ENCODE measurements at regions not wholly inside any gene's neighbourhood (a gene's known extent, or its start where the extent isn't known, plus 50 kb on each side); places are given as distances from the start of the nearest gene placed in this dataset.
"Not testable (repeated sequence)": the region's sequence is repeated elsewhere in the genome, so short reads cannot be mapped to it uniquely, and the experiment has no call there.

- DNase-seq: no peak
Observed at GRCh38 chr12:47610686-47611252, 95.1 kb downstream of the RPAP3 start.

DNA sequence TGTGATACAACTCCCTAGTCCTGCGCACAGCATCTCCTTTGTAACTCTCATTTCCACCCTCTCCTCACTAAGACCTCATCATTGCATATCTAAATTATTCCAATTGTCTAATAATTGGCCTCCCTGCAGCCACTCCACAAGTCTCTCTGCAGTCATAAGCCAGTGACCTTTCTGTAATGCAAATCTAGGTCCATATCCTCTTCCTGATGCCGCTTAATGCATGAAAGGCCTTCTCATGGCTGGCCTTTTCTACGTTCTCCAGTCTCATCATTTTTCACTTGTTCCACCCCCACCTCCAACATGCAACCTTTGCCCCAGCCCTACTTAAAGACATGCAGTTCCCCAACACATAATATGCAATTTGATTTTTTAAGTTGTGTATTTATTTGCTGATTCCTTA is 96.0 kb downstream of the RPAP3 start:
- no peak for DNase-seq

DNA sequence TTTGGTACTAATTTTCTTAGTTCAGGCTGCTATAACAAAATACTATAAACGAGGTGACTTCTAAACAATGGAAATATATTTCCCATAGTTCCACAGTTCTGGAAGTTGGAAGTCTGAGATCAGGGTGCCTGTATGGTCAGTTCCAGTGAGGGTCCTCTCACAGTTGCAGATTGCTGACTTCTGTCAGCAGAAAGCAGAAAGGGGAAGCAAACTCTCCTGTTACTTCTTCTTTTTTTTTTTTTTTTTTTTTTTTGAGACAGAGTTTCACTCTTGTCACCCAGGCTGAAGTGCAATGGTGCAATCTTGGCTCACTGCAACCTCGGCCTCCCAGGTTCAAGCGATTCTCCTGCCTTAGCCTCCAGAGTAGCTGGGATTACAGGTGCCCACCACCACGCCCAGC is 97.2 kb downstream of the RPAP3 start:
- not testable (repeated sequence) for DNase-seq

GRCh38 chr12:47604221-47604873 is 101.5 kb downstream of the RPAP3 start:
- no peak for DNase-seq

DNA sequence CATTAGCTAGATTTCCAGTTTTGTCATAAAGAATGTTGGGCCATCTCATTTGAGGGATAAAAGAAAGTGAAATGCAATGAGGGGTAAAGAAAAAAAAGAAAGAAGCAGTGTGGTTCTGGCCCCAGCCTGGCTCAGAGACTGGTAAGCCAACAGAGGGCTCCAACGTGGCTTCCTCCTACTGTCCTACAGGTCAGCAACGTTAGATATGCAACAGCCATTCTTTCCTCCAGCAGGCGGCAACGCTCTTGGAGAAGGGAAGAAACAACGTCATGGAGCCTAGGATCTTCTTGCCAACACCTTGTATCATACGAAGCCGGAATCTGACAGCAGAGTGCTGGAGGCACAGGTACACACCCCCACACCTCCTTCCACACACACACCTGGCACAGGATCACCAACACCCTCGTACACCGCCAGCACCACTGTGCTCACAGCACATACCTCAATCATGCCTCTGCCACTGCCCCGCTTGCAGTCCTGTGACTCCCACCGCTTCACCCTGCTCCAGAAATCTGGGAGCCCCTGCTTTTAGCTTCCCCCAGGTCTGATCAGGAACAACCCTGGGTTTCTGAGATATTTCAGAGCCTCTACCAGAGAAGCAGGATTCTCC is 102.8 kb downstream of the RPAP3 start:
- DNase-seq: no peak

- DNase-seq: no peak
Observed at GRCh38 chr12:47602325-47602724, 103.5 kb downstream of the RPAP3 start.

- no peak for DNase-seq
Observed at GRCh38 chr12:47601071-47601470, 104.8 kb downstream of the RPAP3 start.

- no peak for DNase-seq
Observed at GRCh38 chr12:47591795-47592194, 114.0 kb downstream of the RPAP3 start.

- DNase-seq: no peak
Observed at GRCh38 chr12:47591361-47591791, 114.5 kb downstream of the RPAP3 start.

DNA sequence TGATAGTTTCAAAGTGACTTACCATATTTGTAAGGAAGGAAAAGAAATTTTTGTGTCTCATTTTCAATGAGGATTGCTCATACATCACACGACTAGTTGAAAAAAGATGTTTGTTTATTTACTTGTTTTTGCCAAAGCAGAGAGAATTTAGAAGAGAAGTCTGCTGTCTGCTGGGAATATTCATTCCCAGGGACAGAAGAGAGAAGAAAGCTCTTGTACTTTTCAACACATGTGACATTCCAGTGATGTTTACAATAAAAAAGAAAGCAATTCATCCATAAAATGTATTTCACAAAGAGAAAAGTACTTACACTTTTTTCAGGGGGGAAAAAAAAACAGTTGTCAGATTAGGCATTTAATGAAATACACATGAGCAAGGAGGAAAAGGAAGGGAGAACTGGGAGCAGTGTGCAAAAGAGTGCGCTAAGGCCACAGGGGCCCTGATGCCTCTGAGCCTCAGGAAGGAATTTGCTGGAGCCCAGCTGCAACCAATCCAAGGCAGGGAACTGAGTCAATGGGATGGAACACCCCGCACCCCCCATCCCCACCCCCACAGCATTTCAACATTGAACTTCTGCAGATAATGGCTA is 115.0 kb downstream of the RPAP3 start:
- no peak for DNase-seq

DNA sequence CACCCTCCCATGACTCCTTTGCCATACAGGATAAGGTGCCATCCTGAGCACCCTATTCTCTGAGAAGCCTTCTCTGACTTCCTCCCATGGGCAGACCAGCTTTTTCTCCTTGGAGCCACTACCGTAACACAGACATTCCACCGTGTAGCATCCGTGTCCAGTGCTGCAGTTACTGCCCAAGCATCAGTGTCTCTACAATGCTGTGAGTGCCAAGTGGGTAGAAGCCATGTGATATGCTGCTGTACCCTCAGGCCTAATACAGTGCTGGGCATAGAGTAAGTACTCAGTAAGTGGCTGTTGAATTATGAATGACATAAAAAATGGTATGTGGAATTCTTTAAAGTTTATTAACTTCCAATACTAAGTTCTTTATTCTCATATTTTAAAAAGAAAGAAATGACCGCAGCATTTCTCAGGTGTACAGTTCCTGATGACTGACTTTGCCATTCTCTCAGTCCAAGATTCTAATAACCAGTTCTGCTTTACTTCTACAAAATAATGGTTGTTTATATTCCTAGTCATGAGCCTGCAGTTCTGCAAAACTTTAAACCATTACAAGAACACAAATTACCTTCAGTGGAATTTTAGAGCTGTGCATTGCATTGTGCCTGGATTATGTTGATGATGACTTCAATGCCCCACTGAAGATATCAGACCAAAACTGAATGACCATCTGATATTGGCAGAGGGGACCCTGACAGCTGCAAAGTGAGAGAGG is 118.7 kb downstream of the RPAP3 start:
- DNase-seq: no peak

DNA sequence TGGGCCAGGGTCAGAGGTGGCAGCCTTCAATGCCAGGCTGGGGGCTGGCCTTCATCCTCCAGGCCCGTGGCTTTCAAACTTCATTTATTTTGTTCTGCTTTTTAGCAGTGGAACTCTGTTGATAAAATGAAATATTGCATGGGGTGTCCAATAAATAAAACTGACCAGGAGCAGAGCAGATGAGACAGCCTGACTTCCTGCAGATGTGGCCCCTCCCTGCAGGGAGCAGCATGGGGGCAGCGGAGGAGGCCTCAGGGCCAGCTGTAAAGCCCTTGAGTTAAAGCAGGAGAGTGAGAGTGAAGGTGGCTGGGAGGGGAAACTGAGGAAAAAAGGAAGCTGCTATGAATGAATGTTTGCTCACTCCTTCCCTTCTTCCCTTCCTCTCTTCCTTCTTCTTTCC is 120.3 kb downstream of the RPAP3 start:
- DNase-seq: no peak

DNA sequence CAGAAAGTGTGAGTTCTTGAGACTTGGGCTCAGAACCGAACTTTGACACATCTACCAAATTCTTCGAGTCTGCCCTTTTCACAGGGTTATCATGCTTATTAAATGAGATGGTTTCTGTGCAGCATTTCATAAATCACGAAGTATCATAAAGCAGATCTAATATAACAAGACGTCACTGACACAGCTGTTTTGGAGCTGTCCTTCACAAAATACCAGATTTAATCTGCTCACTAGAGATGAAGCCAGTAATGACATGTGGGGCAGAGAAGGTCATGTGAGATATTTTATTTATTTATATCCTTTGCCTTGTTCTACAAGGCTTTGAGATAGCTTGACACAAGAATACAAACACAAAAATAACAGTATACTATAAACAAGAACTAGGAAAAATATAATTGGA is 127.0 kb downstream of the RPAP3 start:
- no peak for DNase-seq

DNA sequence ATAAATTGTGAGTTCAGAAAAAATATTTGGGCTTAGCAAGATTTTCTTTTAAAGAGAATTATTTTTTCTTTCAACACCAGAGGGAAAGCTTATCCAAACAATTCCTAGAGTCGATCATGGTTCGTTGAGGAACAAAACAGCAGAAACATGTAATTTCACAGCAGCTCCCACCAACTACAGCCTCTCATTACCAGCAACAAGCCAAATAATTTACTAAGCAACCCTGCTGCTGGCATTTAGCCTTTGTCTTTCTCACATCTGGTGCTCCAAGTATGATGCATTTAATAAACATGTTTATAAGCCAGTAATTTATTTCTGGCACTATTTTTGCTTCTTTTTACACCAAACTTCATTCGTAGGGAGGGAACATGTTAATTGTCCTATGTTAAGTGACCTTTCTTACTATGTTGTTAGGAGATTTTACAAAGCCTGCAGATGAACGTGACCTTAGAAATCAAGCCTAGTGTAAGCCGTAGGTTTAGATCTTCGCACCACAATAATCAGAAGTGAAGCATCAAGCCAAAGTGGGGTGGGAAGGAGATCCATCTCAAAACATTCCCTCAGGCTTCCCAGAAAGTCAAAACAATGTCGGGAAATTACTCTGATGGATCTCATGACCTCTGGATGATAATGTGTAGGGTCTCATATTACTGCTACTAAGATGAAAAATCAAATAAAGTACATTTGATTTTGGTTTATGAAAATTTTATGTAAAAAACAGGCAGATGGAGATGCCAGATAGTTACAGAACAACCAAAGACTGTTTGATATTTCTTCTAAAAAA is 128.4 kb downstream of the RPAP3 start:
- DNase-seq: no peak

GRCh38 chr12:47576289-47576945 is 129.4 kb downstream of the RPAP3 start:
- no peak for DNase-seq

DNA sequence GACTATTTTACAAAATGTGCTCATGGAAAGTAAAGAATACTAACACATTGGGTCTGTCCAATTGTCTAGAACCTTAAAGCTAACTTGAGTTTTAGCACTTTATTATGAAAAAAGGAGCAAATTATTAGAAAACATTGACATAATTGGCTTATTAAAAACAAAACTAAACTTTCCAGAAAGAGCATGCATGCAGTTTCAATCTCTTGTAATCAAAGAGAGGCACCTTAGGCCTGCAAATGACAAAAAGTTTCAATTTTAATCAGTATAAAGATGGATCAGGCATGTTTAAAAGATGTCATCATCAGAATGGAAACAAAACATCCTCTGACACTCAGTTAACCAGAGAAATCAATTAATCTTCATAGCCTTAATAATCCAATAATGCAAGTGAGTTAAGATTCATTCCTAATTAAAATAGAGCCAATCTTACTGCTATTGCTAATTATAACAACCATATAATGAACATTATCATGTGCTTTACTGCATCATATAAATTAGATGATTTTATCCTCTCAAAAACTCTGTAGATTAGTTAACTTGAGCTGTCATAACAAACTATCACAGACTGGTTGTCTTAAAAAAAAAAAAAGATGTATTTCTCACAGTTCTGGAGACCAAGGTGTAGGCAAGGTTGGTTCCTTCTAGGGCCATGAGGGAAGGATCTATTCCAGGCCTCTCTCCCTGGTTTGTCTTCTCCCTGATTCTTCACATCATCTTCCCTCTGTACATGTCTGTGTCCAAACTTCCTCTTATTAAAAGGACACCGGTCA is 131.4 kb downstream of the RPAP3 start:
- no peak for DNase-seq

GRCh38 chr12:47573146-47573659 is 132.6 kb downstream of the RPAP3 start:
- no peak for DNase-seq

DNA sequence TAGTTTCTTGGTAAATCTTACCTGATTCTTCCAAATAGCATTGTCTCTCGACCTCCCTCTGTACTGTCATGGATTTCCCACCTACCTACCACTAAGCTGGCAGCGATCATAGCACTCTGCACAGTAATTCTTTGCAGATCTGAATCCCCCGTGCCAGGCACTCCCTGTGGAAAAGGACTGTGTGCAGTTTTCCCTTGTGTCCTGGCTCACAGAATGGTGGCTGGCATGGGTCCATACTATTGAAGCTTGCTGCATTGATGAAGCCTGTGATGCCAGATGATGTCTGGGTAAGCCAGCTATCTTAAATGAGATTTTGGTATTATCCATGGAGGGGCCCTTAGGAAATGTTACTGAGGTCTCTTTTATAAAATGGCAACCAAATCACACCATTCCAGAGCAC is 135.7 kb downstream of the RPAP3 start:
- no peak for DNase-seq

DNA sequence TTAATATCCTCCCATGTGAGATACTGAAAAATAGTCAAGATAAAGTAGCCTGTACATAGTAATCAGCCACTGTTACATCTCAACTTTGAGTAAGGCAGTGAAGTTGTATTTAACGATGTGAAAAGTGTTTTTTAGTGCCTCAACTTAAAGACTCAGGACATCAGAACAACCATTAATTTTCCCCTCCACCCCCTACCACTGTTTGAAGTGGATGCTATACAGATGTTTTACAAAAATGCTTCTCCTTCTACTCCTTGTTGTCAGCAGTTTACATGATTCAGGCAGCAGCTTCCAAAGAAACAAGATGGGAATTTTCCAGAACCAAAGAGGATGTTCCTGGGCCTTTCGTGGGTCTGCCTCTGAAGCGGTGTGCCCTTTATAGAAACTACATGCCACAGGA is 143.6 kb downstream of the RPAP3 start:
- no peak for DNase-seq

DNA sequence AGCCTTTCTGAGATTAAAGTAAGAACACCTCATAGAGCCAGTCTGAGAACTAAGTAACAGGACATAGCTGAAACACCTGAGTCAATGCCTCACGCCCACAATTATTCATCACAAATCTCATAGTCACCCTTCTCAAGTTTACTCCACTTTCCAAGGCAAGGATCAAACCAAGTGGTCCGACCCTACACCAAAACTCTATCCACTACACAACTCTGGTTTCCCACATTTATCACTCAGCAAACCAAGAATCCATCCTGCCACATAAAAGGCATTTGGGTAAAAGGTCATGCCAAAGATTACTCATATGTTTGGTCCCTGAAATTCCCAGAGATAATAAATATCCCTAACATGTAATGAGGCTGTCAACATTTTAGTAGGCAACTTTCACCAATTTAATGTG is 144.1 kb downstream of the RPAP3 start:
- no peak for DNase-seq

- DNase-seq: no peak
Observed at GRCh38 chr12:47560415-47560814, 145.4 kb downstream of the RPAP3 start.
